Right lobe of liver (tissue), 4 donors: ENCODE measurements at regions not wholly inside any gene's neighbourhood (a gene's known extent, or its start where the extent isn't known, plus 50 kb on each side); places are given as distances from the start of the nearest gene placed in this dataset.

ENCODE experiments used
- CTCF ChIP-seq, 4 donors: fragments of 200-600 bp in 3 of 4; fragments of 450-650 bp in 1 of 4; IDR thresholded peaks; one replicate each; pipeline versions ENCODE4 v1.5.1 to v1.8.0; 2016 to 2022; ENCODE audit warnings: antibody characterized with exemption in 4 of 4, mild to moderate bottlenecking in 2 of 4
- POLR2A ChIP-seq: fragments of 450-650 bp; IDR thresholded peaks from one replicate; pipeline ENCODE4 v1.6.1; 2017; ENCODE audit warnings: antibody characterized with exemption, mild to moderate bottlenecking
- donor health status: DM: no; HTN: no; CAD: no.
- donor health status: DM: no; HTN: no; CAD: no.
- donor health status: DM: no; HTN: yes; CAD: no.

- TF ChIP-seq CTCF (IDR thresholded peaks at IDR 0.05) (no peak), POLR2A (no peak)
Observed at GRCh38 chr7:156401617-156402016, 239.0 kb upstream of the RNF32 start.
